COLO668 (cell line): ENCODE measurements at regions not wholly inside any gene's neighbourhood (a gene's known extent, or its start where the extent isn't known, plus 50 kb on each side); places are given as distances from the start of the nearest gene placed in this dataset.

ENCODE experiments used
- DNase-seq: peaks from one replicate; lab custom pipeline; 2025; ENCODE audit not compliant: unreplicated experiment; lab: John Stamatoyannopoulos, UW

- no peak for DNase-seq
Measured at GRCh38 chr11:30153008-30153407, 77.8 kb upstream of the FSHB start.

GRCh38 chr11:30155428-30155827, 75.4 kb upstream of the FSHB start:
- DNase-seq: no peak

GRCh38 chr11:30159546-30159945, 71.3 kb upstream of the FSHB start:
- DNase-seq: no peak

GRCh38 chr11:30165652-30166051, 65.2 kb upstream of the FSHB start:
- DNase-seq: no peak

- DNase-seq: no peak
Measured at GRCh38 chr11:30171661-30172060, 59.2 kb upstream of the FSHB start.

GRCh38 chr11:30172158-30172557, 58.7 kb upstream of the FSHB start:
- no peak for DNase-seq

- DNase-seq: no peak
Measured at GRCh38 chr11:30172883-30173311, 57.9 kb upstream of the FSHB start.

GRCh38 chr11:30174265-30175020, 56.4 kb upstream of the FSHB start:
- DNase-seq: no peak
